IMR-90 (cell line): ENCODE measurements at regions not wholly inside any gene's neighbourhood (a gene's known extent, or its start where the extent isn't known, plus 50 kb on each side); places are given as distances from the start of the nearest gene placed in this dataset.

Source experiments
- ATAC-seq: fragments of 200-7000 bp; cut with Tn5 transposase; 2 replicates; pipeline ENCODE4 v1.9.1; 2020; ENCODE audit warnings: low read depth, mild to moderate bottlenecking, moderate library complexity
- BruUV-seq: library from RNA; stranded (reverse); fragments of 400-500 nt; replicated peaks from 2 replicates; lab custom pipeline; 2021; lab: Mats Ljungman, UMichigan
- CTCF ChIA-PET: fragments of 300-600 bp; formaldehyde crosslinking; extraction: SDS; loops from one replicate; lab custom pipeline; 2021; ENCODE audit warnings: antibody characterized with exemption; lab: Yijun Ruan, JAX
- POLR2A ChIA-PET: fragments of 300-600 bp; sonication (Branson Sonifier 250); formaldehyde crosslinking; loops from one replicate; lab custom pipeline; 2022; ENCODE audit warnings: antibody characterized with exemption; ENCODE audit not compliant: unreplicated experiment; lab: Charles Lee
- DNase-seq: peaks from one replicate; pipeline ENCODE4 v3.0.0; 2013
- H2AFZ ChIP-seq: replicated peaks from 2 replicates; pipeline ENCODE3; 2013; ENCODE audit warnings: low read length, mild to moderate bottlenecking; ENCODE audit not compliant: poor library complexity
- H2AK5ac ChIP-seq: 2 replicates; pipeline ENCODE4 v1.6.1; 2013; ENCODE audit warnings: low read depth, low read length, inconsistent platforms
- H2AK9ac ChIP-seq: replicated peaks from 2 replicates; pipeline ENCODE3; 2013; ENCODE audit warnings: mild to moderate bottlenecking, low read depth, low read length, moderate library complexity; ENCODE audit not compliant: poor library complexity
- H2BK120ac ChIP-seq: 2 replicates; pipeline ENCODE4 v1.6.1; 2013; ENCODE audit warnings: low read depth, low read length, inconsistent platforms
- H2BK15ac ChIP-seq: 3 replicates; pipeline ENCODE4 v1.6.1; 2013; ENCODE audit warnings: low read depth, low read length, inconsistent platforms
- H2BK20ac ChIP-seq: 2 replicates; pipeline ENCODE4 v1.6.1; 2013; ENCODE audit warnings: low read depth, mild to moderate bottlenecking, inconsistent platforms, low read length, moderate library complexity
- H2BK5ac ChIP-seq: 2 replicates; pipeline ENCODE4 v1.6.1; 2013; ENCODE audit warnings: mild to moderate bottlenecking, low read depth, low read length, inconsistent platforms; ENCODE audit not compliant: poor library complexity, severe bottlenecking
- H3K14ac ChIP-seq: replicated peaks from 2 replicates; pipeline ENCODE4 v1.6.1; 2013; ENCODE audit warnings: low read depth, low read length, inconsistent platforms
- H3K18ac ChIP-seq: 2 replicates; pipeline ENCODE4 v1.6.1; 2013; ENCODE audit warnings: low read depth, low read length, control low read depth
- H3K23ac ChIP-seq: 2 replicates; pipeline ENCODE4 v1.6.1; 2013; ENCODE audit warnings: low read depth, low read length, inconsistent platforms
- H3K27ac ChIP-seq: 2 replicates; pipeline ENCODE4 v1.5.1; 2013; ENCODE audit warnings: mild to moderate bottlenecking, control low read depth, low read length; ENCODE audit not compliant: insufficient read depth
- H3K27me3 ChIP-seq: 2 replicates; pipeline ENCODE4 v1.6.1; 2013; ENCODE audit warnings: low read length; ENCODE audit not compliant: control insufficient read depth, insufficient read depth
- H3K36me3 ChIP-seq: 2 replicates; pipeline ENCODE4 v1.6.1; 2013; ENCODE audit warnings: low read length, mixed read lengths; ENCODE audit not compliant: control insufficient read depth, insufficient read depth
- H3K4ac ChIP-seq: 2 replicates; pipeline ENCODE4 v1.6.1; 2013; ENCODE audit warnings: low read depth, low read length, inconsistent platforms
- H3K4me1 ChIP-seq: 2 replicates; pipeline ENCODE4 v1.6.1; 2013; ENCODE audit warnings: low read length, mixed read lengths; ENCODE audit not compliant: control insufficient read depth, insufficient read depth
- H3K4me2 ChIP-seq: 2 replicates; pipeline ENCODE4 v1.6.1; 2013; ENCODE audit warnings: low read depth, mild to moderate bottlenecking, control low read depth, low read length, moderate library complexity
- H3K4me3 ChIP-seq: 2 replicates; pipeline ENCODE4 v1.5.1; 2013; ENCODE audit warnings: low read depth, mild to moderate bottlenecking, control low read depth, low read length, moderate library complexity; ENCODE audit not compliant: insufficient read depth
- H3K56ac ChIP-seq: 2 replicates; pipeline ENCODE4 v1.6.1; 2013; ENCODE audit warnings: low read length, inconsistent platforms; ENCODE audit not compliant: insufficient read depth; ENCODE audit errors: extremely low read depth
- H3K79me1 ChIP-seq, 2 experiments: 2 replicates each; pipeline ENCODE4 v1.6.1; 2013; ENCODE audit warnings: low read length in 2 of 2, inconsistent platforms in 1 of 2, low read depth in 1 of 2
- H3K9ac ChIP-seq: 2 replicates; pipeline ENCODE4 v1.6.1; 2013; ENCODE audit warnings: low read depth, low read length, control low read depth
- H3K9me1 ChIP-seq: 2 replicates; pipeline ENCODE4 v1.6.1; 2013; ENCODE audit warnings: low read length, inconsistent platforms; ENCODE audit not compliant: insufficient read depth
- H3K9me3 ChIP-seq: 2 replicates; pipeline ENCODE4 v1.6.1; 2013; ENCODE audit warnings: low read length; ENCODE audit not compliant: control insufficient read depth, insufficient read depth
- H4K20me1 ChIP-seq: 2 replicates; pipeline ENCODE4 v1.6.1; 2013; ENCODE audit warnings: low read length, inconsistent platforms; ENCODE audit not compliant: insufficient read depth
- H4K5ac ChIP-seq: 2 replicates; pipeline ENCODE4 v1.6.1; 2013; ENCODE audit warnings: mild to moderate bottlenecking, low read depth, low read length, control low read depth
- H4K8ac ChIP-seq, 2 experiments: 2 replicates each; pipeline ENCODE4 v1.6.1; 2013; ENCODE audit warnings: low read depth in 2 of 2, low read length in 2 of 2, control low read depth in 1 of 2, inconsistent platforms in 1 of 2
- H4K91ac ChIP-seq: 2 replicates; pipeline ENCODE4 v1.6.1; 2013; ENCODE audit warnings: low read depth, low read length, inconsistent platforms; ENCODE audit not compliant: insufficient read depth
- MAFK ChIP-seq: IDR thresholded peaks from 2 replicates; pipeline ENCODE4 v1.6.1; 2012; ENCODE audit warnings: low read depth, low read length, improper control_type of control experiment
- RCOR1 ChIP-seq: IDR thresholded peaks from 2 replicates; pipeline ENCODE4 v1.6.1; 2012; ENCODE audit warnings: mild to moderate bottlenecking, low read length, improper control_type of control experiment; ENCODE audit not compliant: insufficient replicate concordance
- WGBS, 2 experiments: methylation state at CpG; one replicate each; pipeline versions ENCODE4 v1.1.5 to v1.1.7; 2013; ENCODE audit warnings: missing lambda C conversion rate in 2 of 2; ENCODE audit not compliant: insufficient read length in 1 of 2; ENCODE audit errors: extremely low coverage in 2 of 2; 5-methylcytosine and 5-hydroxymethylcytosine counted together
- dilution Hi-C: fragments of 300-500 bp; cut with HindIII; formaldehyde crosslinking; loops from one replicate; pipeline ENCODE4 v1.14.3; 2018; ENCODE audit warnings: low sequenced_read_pairs; ENCODE audit not compliant: unreplicated experiment
- in situ Hi-C: fragments of 300-500 bp; cut with MboI; formaldehyde crosslinking; loops from 3 replicates; pipeline ENCODE4 v1.14.3; 2019; ENCODE audit warnings: low sequenced_read_pairs, inconsistent platforms, mixed read lengths
- intact Hi-C: fragments of 100-400 bp; cut with micrococcal nuclease; formaldehyde crosslinking; loops from 2 replicates; pipeline ENCODE4 v1.10.0; 2022

DNA sequence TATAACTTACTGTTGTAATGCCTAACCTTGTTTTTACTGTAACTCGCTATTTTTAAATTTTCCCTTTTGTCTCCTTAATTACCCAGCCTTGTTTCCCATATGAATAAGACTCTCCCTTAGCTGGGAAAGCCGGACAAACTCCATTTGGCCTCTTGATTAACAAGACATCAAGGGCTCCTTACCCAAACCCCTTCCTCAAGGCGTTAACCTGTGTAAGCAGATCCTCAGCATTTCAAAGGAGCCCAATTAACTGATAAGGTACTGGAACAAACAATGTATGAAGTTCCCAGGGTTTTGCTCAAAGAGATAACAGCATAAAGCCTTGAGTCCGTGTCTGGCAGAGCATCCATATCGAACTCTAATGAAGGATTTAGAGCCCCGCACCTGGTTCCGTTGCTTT, 66.0 kb upstream of the SIMC1 start:
- Histone ChIP-seq H4K91ac (no peak overlapping the region), H2AFZ (no peak overlapping the region), H4K8ac (no peak overlapping the region), H3K27ac (no peak overlapping the region), H2BK5ac (no peak overlapping the region), H3K9me1 (no peaks in the 10 kb centered on the region), H3K4ac (no peak overlapping the region), H3K23ac (no peak overlapping the region), H3K4me3 (no peak overlapping the region), H4K5ac (no peak overlapping the region), H3K14ac (no peak overlapping the region), H3K18ac (no peak overlapping the region), H3K27me3 (no peaks in the 10 kb centered on the region; the same call in 1 of the 2 replicates), H2AK5ac (no peak overlapping the region), H3K79me1 (no peaks in the 10 kb centered on the region), H3K36me3 (no peaks in the 10 kb centered on the region), H3K9me3 (no peaks in the 10 kb centered on the region), H3K9ac (no peak overlapping the region), H2BK20ac (no peak overlapping the region), H3K4me2 (no peak overlapping the region), H2BK15ac (no peak overlapping the region), H2AK9ac (no peak overlapping the region), H4K20me1 (no peaks in the 10 kb centered on the region), H2BK120ac (no peak overlapping the region), H3K56ac (0 out of 2 replicates have a peak overlapping the region, but pooled peaks have one; percentile 6), H3K4me1 (no peaks in the 10 kb centered on the region)
- no peak for DNase-seq
- 83% methylated on average over 1 of the region's 7 CpGs; no CpG with 5 or more reads in 1 of the 2 experiments for WGBS, 2 experiments
- ChIA-PET CTCF (no interaction called here), POLR2A (no interaction called here)
- in situ Hi-C loops = no loop called here
- TF ChIP-seq MAFK (no peak), RCOR1 (no peak)
- dilution Hi-C loops = no loop called here
- intact Hi-C loops = no loop called here
- BruUV-seq = no TSS peak
- ATAC-seq = no peak
